ENCODE measurements at regions not wholly inside any gene's neighbourhood (a gene's known extent, or its start where the extent isn't known, plus 50 kb on each side); places are given as distances from the start of the nearest gene placed in this dataset.

GRCh38 chr5:7053528-7054209 lies 340.4 kb downstream of the TENT4A start:
- Histone ChIP-seq H3K4me3 (no peak overlapping the region), H3K9me3 (no peaks in the 10 kb centered on the region), H3K27ac (no peak overlapping the region), H3K36me3 (ENCODE audit: low read depth, missing control alignments) (no peaks in the 10 kb centered on the region), H3K27me3 (no peaks in the 10 kb centered on the region), H3K4me1 (no peaks in the 10 kb centered on the region)
- no peak for DNase-seq
- intact Hi-C loops (cut with DNase I; ENCODE audit: low total_unique reads) = no loop called here
- WGBS, 2 donors = 88 to 89% methylated on average over 3 of the region's 3 CpGs
- TF ChIP-seq CTCF (IDR thresholded peaks at IDR 0.05) = no peak

GRCh38 chr5:7066471-7067235 lies 329.3 kb upstream of the ADCY2 start:
- intact Hi-C loops (cut with DNase I; ENCODE audit: low total_unique reads) = no loop called here
- no peak overlapping the region for H3K4me3 ChIP-seq
- no peaks in the 10 kb centered on the region for H3K36me3 ChIP-seq (ENCODE audit: low read depth, missing control alignments)
- DNase-seq = no peak
- no peak overlapping the region for H3K27ac ChIP-seq
- WGBS, 2 donors = 86 to 87% methylated on average over 10 of the region's 10 CpGs
- no peak for TF ChIP-seq CTCF (IDR thresholded peaks at IDR 0.05)
- H3K9me3 ChIP-seq = no peaks in the 10 kb centered on the region
- H3K4me1 ChIP-seq = no peaks in the 10 kb centered on the region
- no peaks in the 10 kb centered on the region for H3K27me3 ChIP-seq

DNA sequence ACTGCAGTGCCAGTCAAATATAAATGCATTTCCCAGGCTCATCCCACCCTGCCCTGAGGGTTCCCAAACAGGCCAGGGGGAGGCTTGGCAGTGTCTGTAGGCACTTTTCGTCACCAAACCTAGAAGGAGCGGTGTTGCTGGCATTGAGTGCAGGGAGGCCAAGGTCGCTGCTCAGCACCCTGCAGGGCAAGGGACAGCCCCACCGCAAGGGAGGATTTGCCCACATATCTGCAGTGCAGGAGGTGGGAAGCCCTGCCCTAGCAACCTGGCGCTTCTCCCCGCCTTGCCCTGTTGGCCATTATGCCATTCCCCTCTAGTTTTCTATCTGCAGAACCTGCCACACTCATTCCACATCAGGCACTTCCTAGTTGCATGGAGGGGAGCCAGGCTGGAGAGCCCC lies 327.8 kb upstream of the ADCY2 start:
- DNase-seq = no peak
- no peaks in the 10 kb centered on the region for H3K27me3 ChIP-seq
- intact Hi-C loops (cut with DNase I; ENCODE audit: low total_unique reads) = no loop called here
- H3K9me3 ChIP-seq = no peaks in the 10 kb centered on the region
- H3K27ac ChIP-seq = no peak overlapping the region
- H3K4me1 ChIP-seq = no peaks in the 10 kb centered on the region
- WGBS, 2 donors = 79 to 94% methylated on average over 3 to 6 of the region's 6 CpGs
- no peaks in the 10 kb centered on the region for H3K36me3 ChIP-seq (ENCODE audit: low read depth, missing control alignments)
- TF ChIP-seq CTCF (IDR thresholded peaks at IDR 0.05) (no peak), POLR2A (IDR thresholded peaks at IDR 0.05) (no peak)
- no peak overlapping the region for H3K4me3 ChIP-seq

GRCh38 chr5:7068899-7069298 lies 327.0 kb upstream of the ADCY2 start:
- intact Hi-C loops (cut with DNase I; ENCODE audit: low total_unique reads) = no loop called here
- WGBS, 2 donors = 74 to 76% methylated on average over 5 of the region's 5 CpGs

More at GRCh38 chr5:7068899-7069298, 327.0 kb upstream of the ADCY2 start:
- no peak for DNase-seq
- Histone ChIP-seq H3K27ac (no peak overlapping the region), H3K36me3 (ENCODE audit: low read depth, missing control alignments) (no peaks in the 10 kb centered on the region), H3K4me1 (no peaks in the 10 kb centered on the region), H3K9me3 (no peaks in the 10 kb centered on the region), H3K27me3 (no peaks in the 10 kb centered on the region), H3K4me3 (no peak overlapping the region)
- no peak for TF ChIP-seq POLR2A (IDR thresholded peaks at IDR 0.05)
- no peak for TF ChIP-seq CTCF (IDR thresholded peaks at IDR 0.05)
